ENCODE measurements at regions not wholly inside any gene's neighbourhood (a gene's known extent, or its start where the extent isn't known, plus 50 kb on each side); places are given as distances from the start of the nearest gene placed in this dataset.
A peak's percentile ranks its signal among the peaks of the same experiment; 100 is the strongest.
"Not testable (repeated sequence)": the region's sequence is repeated elsewhere in the genome, so short reads cannot be mapped to it uniquely, and the experiment has no call there.

DNA sequence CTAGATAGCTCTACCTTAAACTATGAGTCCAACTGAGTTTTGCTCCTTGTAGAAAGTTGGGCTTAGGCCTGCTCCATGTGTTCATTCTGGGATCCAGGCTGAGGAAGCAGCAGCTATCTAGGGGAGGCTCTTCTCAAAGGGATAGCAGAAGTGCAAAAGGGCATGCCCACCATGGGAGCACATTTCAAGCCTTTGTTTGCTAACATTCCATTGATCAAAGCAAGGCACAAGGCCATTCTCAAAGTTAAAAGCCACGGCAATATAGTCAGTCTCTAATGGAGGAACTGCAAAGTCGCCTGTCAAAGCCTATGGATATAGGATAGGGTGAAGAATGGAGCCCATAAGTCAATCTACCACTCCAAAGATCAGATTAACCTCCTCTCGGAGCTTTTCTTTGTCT is 488.1 kb upstream of the ARX start:
- DNase-seq (ENCODE audit: low read depth in 3 of 3) = no peak

DNA sequence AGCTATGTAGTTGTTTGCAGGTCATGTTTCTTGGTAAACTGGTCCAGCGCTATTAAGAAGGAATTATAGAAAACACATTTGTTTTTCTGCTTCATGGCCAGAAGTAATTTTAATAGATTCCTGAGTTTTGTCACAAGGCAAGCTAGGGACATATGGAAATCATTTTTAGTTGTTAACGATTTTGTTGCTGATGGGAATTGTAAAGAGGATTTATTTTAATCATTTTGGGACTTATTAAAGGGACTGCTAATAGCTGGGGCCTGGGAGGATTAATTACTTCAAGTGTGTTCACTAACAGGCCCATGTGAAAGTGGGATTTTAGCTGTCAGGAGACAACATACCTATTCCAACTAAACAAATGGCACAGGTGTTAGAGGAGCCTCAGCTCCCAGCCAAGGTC is 492.0 kb upstream of the ARX start:
- DNase-seq (ENCODE audit: low read depth in 3 of 3) = no peak

DNA sequence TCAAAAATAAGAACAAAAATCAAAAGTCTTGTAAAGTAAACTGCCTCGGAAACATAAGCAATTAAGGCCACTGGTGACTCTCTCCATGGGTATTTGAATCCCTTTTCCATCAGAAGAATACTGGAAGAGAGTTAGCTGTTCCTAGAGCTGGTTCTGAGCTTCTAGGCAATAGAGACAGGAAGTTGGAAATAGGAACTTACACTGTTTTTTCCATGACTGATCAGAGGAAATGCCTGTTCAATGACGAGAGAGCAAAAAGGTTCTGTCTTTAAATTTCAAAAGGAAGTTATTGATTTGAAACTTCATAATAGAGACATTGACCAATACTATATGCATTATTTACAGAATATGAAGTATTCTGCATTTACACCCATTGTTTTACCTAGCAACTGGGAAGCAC is 503.5 kb upstream of the ARX start:
- no peak for DNase-seq (ENCODE audit: low read depth in 3 of 3)

DNA sequence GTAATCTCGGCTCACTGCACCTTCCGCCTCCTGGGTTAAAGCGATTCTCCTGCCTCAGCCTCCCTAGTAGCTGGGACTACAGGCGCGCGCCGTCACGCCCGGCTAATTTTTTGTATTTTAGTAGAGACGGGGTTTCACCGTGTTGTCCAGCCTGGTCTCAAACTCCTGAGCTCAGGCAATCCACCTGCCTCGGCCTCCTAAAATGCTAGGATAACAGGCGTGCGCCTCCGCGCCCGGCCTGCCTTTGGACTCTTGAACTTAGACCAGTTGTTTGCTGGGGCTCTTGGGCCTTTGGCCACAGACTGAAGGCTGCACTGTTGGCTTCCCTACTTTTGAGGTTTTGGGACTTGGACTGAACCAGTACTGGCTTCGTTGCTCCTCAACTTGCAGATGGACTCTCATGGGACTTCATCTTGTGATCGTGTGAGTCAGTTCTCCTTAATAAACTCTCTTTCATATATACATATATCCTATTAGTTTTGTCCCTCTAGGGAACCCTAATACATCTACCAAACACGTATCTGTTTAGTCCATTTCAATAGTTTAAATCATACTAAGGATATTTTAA is 506.8 kb upstream of the ARX start:
- DNase-seq (ENCODE audit: low read depth in 3 of 3) = not testable (repeated sequence)

DNA sequence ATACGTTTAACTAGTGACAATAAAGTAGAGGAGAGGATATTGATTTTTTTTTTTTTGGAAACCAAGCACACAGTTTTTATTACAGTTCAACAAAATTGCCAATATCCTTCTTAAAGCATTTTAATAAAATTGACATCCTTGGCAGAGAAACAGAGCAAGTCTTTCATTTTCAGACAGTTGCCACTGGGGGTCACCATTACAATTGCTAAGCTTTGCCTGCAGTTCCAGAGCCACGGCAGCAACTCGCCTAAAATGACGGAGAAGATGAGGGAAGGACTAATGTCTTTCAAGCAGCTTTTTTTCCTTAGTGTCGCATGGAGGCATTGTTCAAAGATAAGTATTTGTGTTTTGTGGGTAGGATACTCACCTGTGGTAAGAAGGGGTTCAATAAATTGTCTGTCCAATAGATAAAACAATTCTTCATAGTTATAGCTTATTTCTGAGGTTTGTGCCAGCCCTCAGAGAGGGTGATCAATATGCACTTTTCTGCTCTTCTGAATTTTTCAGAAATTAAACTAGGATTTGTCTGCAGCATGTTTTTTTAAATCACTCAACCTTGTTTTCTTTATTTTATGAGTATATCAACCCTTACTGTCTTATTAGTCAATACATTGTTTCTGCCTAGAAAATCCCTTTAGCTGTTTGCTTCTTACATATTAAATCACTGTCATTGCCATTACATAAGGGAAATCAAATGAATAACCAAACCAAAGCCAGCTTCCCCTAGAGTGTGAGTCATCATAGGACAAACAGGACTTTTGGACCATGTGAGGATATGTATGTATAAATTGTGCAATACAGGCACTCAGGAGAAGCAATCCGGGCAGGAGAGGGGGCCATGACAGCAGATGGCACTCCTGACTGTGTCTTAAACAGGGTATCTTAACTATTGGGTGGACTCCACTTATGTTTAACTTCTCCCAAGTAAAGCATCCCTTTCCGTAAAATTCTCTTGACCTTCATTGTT is 508.1 kb upstream of the ARX start:
- peak in 1 of 3 experiments; percentile 1 for DNase-seq (ENCODE audit: low read depth in 3 of 3)

DNA sequence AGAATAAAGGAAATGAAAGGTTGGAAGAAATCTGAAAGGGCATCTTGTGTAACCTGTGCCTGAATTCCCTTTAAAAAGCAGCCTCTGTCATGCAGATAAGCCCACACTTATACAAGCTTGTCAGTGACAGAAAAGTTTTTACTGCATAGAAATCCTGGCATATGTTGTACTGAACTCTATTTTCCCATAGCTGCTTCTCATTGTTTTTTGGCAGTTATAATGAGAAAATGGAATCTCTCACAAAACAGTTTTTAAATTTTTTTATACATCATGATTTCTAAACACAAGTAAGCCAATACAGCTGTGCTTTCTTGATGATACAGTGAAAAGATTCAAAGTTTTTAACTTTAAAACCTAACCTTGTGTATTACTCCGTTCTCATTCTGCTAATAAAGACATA is 511.4 kb upstream of the ARX start:
- DNase-seq (ENCODE audit: low read depth in 3 of 3) = no peak

DNA sequence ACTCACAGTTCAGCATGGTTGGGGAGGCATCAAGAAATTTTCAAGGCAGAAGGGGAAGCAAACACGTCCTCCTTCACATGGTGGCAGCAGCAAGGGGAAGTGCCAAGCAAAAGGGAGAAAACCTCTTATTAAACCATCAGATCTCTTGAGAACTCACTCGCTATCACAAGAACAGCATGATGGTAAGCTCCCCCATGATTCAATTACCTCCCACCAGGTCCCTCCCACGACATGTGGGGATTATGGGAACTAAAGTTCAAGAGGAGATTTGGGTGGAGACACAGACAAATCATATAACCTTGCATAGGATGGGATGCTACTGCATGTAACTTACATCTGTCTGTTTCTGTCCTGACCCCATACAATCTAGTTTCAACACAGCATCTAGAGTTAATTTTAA is 511.8 kb upstream of the ARX start:
- no peak for DNase-seq (ENCODE audit: low read depth in 3 of 3)

DNA sequence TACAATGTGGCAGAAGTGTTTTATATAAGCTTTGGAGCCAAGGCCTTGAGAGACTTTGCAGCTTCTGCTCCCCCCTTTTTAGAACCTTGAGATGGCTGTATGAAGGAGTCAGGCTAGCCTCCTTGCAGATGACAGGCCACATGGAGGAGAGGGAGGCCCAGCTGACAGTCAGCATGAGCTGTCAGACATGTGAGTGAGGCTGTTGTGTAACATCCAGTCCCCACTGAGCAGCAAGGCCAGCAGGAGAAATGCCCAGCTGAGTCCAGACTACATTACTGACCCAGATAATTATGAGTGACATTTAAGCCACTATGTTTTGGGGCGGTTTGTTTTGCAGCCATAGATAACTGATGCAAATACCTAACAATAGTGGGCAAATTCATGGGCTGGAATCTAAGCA is 515.3 kb upstream of the ARX start:
- no peak for DNase-seq (ENCODE audit: low read depth in 3 of 3)

DNA sequence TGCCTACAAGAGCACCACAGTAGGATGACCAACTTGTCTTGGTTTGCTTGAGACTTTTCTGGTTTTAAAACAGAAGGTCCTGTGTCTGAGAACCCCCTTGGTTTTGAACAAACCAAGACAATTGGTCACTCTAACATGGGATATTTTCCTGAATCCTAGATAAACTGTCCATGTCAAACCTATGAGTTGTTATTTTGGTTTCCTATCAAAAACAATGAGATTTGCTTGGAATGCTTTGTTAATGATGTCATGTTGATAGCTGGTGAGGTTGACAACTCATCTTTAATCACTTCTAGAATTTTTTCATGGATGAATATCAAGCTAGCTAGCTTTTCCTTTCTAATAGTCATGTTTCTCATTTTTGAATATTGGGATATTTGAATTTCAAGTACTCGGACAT is 518.3 kb upstream of the ARX start:
- no peak for DNase-seq (ENCODE audit: low read depth in 3 of 3)

DNA sequence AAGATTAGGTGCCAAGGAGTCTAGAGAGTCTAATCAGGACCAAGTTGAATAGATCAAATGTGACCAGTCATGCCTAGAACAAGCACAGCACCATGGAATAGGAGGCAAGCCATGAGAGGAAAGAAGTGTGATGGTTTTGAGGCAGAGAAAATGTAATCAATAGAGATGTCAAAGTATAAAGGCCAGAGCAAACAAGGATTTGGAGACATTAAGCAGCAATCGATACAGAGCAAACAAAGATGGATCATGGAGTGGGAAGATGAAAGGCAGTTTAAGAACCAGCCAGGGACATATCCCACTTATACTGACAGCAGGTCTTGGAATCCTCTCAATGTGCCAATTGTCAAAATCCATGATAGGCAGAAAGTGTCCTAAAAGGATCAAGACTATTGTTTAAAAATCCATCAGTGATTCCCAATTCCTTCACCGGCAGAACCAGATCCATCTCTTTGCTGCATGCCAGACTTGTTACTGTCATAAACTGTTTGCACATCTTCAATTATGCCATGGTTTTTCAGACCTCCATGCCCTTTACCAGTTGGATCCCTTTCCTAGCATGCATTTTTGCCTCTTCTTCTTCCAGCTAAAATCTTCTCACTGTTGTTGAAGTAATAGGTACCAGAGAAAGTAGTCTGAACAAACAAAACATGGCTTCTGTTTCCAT is 520.7 kb upstream of the ARX start:
- DNase-seq (ENCODE audit: low read depth in 3 of 3) = no peak

DNA sequence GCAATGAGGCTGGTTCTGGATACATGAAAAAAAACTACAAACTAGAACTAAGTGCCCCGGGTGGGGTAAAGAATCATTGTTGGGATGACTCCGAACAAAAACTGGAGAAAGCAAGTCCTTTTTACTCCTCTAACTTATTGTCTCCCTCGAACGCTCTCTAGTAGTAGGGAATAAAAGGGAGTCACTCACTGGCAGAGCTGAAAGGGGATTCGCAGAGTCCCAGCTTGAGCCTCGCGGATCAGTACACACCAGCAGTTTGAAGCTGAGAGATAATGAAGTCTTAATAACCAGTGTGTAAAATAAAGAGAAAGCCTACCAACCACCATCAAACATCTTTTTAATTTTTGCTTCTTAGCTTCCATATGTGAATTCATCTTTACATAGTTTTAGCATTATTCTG is 521.9 kb upstream of the ARX start:
- DNase-seq (ENCODE audit: low read depth in 3 of 3) = no peak

DNA sequence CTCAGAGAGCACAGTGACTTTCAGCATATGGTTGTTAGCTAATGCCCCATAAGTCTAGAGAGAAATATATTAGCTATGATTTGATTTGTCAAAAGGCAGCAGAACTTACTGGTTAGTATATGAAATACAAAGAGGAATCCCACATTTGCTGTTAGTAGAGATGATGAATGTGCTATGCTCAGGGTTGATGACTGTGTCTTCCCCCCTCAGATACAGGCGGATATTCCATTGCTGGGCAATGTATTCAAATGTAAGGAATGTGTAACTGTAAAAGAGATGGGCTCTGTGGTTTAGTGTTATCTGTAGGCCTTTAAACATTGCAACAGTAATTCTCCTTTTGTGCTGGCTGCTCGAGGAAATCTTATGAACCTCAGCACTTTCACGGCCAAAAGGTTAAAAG is 528.9 kb upstream of the ARX start:
- no peak for DNase-seq (ENCODE audit: low read depth in 3 of 3)

DNA sequence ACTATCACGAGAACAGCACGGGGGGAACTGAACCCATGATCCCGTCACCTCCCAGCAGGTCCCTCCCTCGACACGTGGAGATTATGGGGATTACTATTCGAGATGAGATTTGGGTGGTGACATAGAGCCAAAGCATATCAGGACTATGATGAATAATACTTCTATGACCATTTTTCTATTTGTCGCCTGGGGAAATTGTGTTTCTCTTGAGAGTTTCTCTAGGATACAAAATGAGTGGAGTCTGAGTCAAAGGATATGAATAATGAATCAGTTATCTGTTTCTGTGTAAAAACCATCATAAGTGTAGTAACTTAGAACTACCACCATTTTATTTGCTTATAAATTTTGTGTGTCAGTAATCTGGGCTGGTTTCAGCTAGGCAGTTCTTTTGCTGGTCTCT is 533.0 kb upstream of the ARX start:
- DNase-seq (ENCODE audit: low read depth in 3 of 3) = no peak

DNA sequence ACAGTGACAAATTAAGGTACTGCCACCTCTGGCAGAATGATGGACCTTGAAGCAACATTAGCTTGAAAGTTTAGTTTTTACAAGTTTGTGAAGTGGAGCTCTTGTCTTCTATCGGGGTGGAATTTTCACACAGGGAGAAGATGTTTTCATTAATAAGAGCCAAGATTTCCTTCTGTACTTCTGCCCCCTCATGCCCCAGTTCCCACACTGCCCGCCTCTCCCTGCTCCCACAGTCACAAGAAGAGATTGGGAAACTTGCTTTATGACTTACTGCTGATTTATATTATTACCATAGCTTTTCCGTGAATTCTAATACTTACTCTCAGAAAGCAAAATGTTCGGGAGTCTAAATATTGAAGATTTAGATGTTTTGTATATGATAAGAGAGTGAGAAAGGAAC is 539.8 kb upstream of the ARX start:
- no peak for DNase-seq (ENCODE audit: low read depth in 3 of 3)

DNA sequence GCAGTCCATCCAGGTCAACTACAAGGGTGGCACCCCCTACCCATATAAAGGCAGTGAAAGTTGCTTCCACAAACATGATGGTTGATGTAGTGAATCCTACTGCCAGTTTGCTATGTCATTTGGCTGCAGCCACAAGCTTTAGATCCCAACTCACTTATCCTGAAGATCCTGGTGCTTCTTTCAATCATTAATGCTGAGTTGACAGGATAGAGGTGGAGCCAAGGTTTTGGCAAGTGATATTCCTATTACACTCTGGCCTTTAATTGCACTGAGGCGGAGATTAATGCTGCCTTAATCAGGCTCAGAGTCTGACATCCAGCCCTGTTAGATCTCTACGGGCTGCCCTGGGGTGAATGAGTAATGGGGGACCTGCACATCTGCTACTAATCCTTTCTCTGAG is 542.4 kb upstream of the ARX start:
- no peak for DNase-seq (ENCODE audit: low read depth in 3 of 3)

DNA sequence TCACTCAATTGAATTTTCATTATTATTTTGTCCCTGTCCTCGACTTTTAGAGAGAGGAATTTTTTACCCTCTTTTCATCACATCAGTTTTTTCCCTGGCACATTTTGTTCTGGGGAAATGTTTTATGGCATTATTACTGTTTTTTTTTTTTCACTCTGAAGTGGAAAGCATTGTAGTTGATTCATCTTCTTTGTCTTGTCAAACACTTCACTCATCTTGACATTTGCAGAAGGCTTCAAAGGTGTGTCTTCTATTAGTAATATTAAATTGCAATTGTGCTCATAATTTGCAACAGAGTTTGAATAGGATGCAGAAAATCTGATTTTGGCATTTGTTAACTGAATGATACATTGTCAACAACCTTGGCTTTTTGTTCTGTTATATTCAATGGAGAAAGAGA is 545.4 kb upstream of the ARX start:
- no peak for DNase-seq (ENCODE audit: low read depth in 3 of 3)

DNA sequence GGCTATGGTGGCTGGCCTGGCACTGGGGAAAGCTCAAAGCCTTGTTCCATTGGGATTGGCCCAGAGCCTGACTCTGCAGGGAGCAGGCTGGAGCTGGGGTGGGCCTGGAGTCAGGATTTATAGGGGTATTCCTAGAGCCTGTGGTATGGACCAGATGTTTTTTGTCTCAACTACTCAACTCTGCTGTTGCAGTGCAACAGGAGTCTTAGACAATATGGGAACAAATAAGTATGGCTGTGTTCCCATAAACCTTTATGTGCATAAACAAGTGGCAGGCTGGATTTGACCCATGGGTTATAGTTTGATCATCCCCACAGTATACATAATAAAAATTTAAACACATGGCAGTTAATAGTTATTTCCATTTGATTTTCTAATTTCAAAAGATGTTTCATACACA is 557.9 kb upstream of the ARX start:
- no peak for DNase-seq (ENCODE audit: low read depth in 3 of 3)

DNA sequence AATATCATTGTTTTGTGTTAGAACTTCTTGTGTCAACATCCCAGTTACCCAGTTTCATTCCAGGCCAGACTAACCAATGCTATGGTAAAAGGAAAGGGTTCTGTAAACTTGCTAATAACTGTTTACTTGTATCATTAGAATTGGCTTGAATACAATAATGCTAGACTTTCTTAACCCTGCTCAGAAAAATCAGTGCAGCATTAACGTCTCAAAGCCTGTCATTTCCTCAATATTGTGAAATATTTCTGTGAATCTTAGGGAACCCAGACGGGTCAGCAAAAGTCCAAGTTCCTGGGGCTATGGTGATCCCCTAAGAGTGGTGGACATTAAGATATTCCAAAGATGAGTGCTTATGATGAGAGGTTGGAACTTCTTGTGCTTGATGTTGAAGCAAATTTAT is 541.2 kb upstream of the MAGEB18 start:
- no peak for DNase-seq (ENCODE audit: low read depth in 3 of 3)

DNA sequence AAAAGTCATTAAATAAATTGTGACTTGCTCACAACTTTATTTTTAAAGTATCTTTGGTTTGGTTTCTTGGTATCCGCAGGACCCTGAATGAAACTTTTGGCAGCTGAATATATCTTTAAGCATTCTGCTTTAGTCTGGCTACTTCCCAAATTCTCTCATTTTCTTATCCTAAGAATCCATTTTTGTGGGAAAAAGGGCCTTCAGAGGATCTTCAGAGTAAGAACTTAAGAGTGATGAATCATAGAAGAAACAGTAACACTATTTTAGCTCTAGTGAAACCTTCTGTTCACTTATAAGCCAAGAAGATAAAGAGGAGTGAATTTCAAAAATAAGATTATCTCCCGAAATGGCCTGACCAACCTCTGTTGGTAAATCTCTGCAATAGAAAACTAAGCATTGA is 540.6 kb upstream of the MAGEB18 start:
- no peak for DNase-seq (ENCODE audit: low read depth in 3 of 3)

DNA sequence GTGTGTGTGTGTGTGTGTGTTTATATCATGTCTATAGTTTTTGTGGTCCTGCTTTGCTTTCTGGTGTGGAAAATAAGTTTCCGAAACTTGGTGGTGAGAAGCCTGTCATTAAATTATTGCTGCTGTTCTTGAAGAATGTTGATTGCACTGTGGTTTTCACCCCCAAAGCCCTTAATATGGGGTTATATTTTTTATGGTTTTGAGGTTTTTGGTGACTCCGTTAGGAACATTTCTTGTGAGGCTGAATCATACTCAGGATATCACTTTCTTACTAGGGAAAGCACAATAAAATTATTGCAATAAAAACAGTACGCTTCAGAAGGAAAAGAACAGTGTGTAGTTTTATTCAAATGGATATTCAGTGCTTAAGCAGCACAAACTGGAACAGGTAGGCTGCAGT is 539.1 kb upstream of the MAGEB18 start:
- DNase-seq (ENCODE audit: low read depth in 3 of 3) = no peak

DNA sequence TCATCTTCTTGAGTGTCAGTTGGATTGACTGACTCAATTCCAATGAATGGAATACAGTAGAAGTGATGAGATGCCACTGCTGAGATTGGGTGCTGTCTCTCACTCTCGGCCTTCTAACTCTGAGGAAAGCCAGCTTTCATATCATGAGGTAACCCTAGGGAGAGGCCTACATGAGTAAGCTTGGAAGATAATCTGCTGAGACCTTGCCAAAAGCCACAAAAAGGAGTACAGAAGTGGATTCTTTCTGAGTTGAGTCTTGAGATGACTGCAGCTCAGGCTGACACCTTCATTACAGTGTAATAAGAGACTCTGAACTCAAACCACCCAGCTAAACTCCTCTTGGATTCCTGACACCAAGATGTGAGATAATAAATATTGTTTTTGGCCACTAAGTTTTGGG is 537.4 kb upstream of the MAGEB18 start:
- DNase-seq (ENCODE audit: low read depth in 3 of 3) = no peak

DNA sequence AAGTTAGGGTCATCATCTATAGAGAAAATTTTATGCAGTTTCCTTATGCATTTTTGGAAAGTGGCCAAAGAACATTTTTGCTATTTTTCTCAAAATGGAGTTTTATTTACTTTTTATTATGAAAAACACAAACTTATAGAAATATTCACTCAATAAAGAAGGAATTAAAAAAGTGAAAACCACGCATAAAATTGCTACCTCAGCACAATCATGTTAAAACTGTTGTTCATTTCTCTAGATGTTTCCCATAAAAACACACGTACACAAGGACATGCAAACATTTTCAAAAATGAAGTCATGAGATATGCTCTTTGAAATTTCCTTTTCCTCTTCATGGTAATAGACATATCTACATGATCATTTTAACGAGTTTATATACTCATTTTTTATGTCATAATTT is 536.8 kb upstream of the MAGEB18 start:
- DNase-seq (ENCODE audit: low read depth in 3 of 3) = no peak

DNA sequence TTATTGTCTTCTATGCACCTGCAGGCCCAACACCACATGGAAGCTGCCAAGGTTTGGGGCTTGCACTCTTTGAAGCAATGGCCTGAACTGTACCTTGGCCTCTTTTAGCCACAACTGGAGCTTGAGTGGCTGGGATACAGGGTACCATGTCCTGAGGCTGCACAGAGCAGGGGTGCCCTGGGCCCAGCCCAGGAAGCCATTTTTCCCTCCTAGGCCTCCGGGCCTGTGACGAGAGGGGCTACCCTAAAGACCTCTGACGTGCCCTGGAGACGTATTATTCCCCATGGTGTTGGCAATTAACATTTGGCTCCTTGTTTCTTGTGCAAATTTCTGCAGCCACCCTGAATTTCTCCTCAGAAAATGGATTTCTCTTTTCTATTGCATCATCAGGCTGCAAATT is 519.9 kb upstream of the MAGEB18 start:
- no peak for DNase-seq (ENCODE audit: low read depth in 3 of 3)
